GM19193 (cell line): ENCODE measurements at regions not wholly inside any gene's neighbourhood (a gene's known extent, or its start where the extent isn't known, plus 50 kb on each side); places are given as distances from the start of the nearest gene placed in this dataset.

Experiments
- POLR2A ChIP-seq: IDR thresholded peaks from 4 replicates; pipeline ENCODE4 v1.6.1; 2011; ENCODE audit not compliant: insufficient read depth, insufficient read length; ENCODE audit errors: extremely low read depth

DNA sequence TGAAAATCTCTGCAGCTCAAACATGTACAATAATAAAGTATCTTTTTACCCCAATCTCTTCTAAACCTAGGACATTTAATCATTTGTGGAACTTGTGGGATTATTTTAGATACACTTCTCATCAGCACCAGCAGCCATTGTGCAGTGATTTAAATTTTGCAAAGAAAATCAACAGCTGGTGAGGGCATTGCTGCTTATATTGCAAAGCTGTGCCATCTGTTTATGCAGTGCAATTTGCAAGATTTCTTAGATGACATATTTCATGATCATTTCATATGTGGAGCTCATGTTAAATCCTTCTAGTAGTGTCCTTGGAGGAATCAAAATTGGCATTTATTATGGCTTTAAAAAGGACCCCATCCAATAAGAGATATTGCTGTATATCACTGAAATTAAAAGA is 320.7 kb downstream of the BTG1 start:
- TF ChIP-seq POLR2A, result no peak

- no peak for TF ChIP-seq POLR2A
Observed at GRCh38 chr12:91819132-91819447, 326.6 kb downstream of the BTG1 start.

GRCh38 chr12:91818227-91819131 is 327.2 kb downstream of the BTG1 start:
- TF ChIP-seq POLR2A, result no peak

- TF ChIP-seq POLR2A, result no peak
Observed at GRCh38 chr12:91817517-91817916, 328.1 kb downstream of the BTG1 start.

DNA sequence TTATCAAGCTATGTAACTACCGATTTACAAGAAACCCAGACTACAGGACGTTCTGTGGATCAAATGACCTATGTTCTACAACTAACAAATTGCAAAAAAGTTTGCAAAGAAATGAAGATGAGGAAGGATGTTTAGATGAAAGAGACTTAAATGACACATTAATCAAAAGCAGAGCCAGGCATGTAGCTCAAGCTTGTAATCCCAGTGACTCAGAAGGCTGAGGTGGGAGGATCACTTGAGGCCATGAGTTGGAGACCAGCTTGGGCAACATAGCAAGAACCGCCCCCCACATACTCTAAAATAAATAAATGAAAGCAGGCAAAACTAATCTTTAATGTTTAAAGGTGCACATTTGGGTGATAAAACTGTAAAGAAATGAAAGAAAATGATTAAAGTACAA is 331.9 kb downstream of the BTG1 start:
- no peak for TF ChIP-seq POLR2A

DNA sequence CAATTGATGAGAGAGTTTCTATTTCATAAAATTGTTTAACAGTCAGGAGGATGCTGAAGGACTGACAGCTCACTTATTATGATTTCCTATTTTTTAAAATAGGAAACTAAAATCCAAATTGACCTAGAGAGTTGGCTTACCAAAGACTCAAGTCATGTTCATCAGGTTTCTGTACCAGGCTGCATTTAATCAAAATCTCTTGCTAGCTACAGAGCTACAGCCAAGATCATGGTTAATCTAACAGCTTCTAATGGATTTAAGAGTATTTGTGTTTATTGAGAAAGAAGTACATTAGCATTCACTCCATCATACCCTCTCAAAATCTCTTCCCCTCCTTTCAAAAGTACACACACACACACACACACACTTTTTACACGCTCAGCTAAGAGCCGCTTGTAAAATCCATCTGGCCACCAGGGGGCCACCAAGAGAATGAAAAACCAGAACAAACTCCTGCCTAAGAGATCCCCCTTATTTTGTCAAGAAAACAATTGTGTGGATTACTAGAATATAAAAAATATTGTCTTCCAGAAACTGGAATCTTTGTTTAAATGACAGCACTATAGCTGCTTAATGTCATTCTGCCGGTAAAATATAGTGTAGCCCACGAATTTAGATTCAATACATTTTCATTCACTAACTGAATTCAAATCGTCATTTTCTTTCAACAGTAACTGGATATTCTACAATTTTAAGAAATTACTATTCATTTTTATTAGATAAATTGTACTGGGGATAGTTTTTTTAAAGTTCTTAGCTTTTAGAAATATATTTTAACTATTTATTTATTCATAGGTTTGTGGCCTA is 334.0 kb downstream of the BTG1 start:
- TF ChIP-seq POLR2A, result no peak

- no peak for TF ChIP-seq POLR2A
Observed at GRCh38 chr12:91810531-91811451, 334.9 kb downstream of the BTG1 start.

DNA sequence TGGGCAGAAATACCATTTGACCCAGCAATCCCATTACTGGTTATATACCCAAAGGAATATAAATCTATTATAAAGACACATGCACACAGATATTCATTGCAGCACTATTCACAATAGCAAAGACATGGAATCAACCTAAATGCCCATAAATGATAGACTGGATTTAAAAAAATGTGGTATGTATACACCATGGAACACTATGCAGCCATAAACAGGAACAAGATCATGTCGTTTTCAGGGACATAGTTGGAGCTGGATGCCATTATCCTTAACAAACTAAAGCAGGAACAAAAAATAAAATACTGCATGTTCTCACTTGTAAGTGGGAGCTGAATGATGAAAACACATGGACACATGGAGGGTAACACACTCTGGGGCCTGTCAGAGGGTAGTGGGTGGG is 335.6 kb downstream of the BTG1 start:
- TF ChIP-seq POLR2A, result no peak

GRCh38 chr12:91805031-91805430 is 340.6 kb downstream of the BTG1 start:
- no peak for TF ChIP-seq POLR2A

DNA sequence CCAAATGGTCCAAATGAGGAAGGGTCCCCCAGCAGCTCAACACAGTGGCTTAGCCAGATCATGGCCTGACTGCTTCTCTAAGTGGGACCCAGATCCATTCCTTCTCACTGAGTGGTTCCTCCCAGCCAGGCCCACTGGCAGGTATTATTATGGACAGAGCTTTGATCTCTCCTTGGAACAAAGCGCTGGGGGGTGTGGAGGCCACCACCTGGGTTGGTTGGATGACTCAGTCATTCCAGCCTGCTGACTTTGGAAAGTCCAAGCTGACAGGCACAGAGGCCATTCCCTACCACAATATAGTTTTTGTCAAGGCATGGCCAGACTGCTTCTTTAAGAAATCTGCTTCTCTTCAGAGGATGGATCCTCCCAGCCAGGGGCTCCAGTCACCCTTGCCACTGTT is 341.1 kb downstream of the BTG1 start:
- no peak for TF ChIP-seq POLR2A

DNA sequence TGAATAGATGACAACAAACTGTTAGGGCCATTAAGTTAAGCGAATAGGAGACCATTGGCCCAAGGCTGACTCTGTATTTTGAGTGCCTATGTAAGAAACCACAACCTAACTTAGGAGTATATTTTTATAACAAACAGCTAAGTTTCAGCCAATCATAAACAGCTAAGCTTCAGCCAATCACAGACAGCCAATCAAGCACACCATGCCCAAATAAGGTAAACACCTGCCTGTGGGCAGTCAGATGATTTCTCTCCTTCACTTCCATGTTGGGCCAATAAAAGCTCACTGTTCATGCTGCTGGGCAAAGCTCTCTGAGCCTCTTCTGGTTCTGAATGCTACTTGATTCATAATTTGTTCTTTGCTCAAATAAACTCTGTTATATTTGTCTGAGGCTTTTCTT is 344.6 kb downstream of the BTG1 start:
- TF ChIP-seq POLR2A, result no peak

DNA sequence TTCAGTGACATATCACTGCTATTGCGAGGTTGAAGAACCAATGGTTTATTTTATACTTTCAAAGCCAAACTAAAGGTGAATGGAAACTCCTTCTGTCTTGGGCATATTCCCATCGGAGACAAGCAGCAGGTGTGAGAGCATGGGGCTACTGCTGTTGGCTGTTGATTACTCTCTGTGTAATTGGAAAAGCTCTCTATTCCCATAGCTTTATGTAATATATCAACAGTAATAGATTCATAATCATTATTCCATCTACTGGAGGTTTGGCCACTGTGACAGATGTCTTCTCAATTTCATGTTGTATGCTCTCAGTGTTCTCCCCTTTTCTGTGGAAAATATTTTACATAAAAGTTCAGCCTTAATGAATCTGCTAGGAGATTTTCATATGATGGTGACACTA is 352.0 kb downstream of the BTG1 start:
- TF ChIP-seq POLR2A, result no peak

DNA sequence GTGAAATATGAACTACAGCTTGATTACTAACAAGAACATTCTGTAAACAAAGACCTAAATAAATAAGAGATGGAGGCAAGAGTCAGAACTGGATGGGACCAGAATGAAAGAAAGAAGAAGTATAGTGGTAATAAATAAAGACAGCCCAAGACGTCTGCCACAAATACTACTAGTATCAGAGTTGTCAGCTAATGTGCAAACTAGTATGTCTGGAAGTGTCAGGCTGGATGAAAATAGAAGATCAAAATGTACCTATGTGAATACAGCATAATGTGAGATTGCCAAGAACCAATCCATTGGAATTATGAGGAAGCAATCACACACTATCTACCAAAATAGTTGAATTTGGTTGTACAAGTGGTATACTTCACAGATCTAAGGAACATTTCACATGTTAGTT is 353.0 kb downstream of the BTG1 start:
- no peak for TF ChIP-seq POLR2A

GRCh38 chr12:91786499-91787272 is 359.0 kb downstream of the BTG1 start:
- no peak for TF ChIP-seq POLR2A
